HEK293 (cell line): ENCODE measurements at regions not wholly inside any gene's neighbourhood (a gene's known extent, or its start where the extent isn't known, plus 50 kb on each side); places are given as distances from the start of the nearest gene placed in this dataset.

ENCODE experiments used
- KLF10 ChIP-seq: fragments of 450-650 bp; IDR thresholded peaks from 2 replicates; pipeline ENCODE4 v1.5.1; 2018; ENCODE audit warnings: missing biosample characterization, mild to moderate bottlenecking, missing genetic modification characterization
- KLF8 ChIP-seq: fragments of 450-650 bp; formaldehyde crosslinking; IDR thresholded peaks from 2 replicates; pipeline ENCODE4 v1.5.1; 2016; ENCODE audit warnings: missing biosample characterization, missing genetic modification characterization
- MZF1 ChIP-seq: fragments of 450-650 bp; formaldehyde crosslinking; IDR thresholded peaks from 2 replicates; pipeline ENCODE4 v1.5.1; 2017; ENCODE audit warnings: missing biosample characterization, missing genetic modification characterization, borderline replicate concordance
- OSR2 ChIP-seq: fragments of 450-650 bp; formaldehyde crosslinking; IDR thresholded peaks from 2 replicates; pipeline ENCODE4 v1.5.1; 2016; ENCODE audit warnings: missing biosample characterization, missing genetic modification characterization
- SCRT2 ChIP-seq: fragments of 450-650 bp; formaldehyde crosslinking; IDR thresholded peaks from 2 replicates; pipeline ENCODE4 v1.5.1; 2016; ENCODE audit warnings: missing biosample characterization, missing genetic modification characterization
- SETDB1 ChIP-seq: IDR thresholded peaks from one replicate; pipeline ENCODE4 v1.6.1; 2017; ENCODE audit warnings: mild to moderate bottlenecking, low read length, moderate library complexity, mixed read lengths; ENCODE audit not compliant: insufficient read length
- SP2 ChIP-seq: fragments of 450-650 bp; formaldehyde crosslinking; IDR thresholded peaks from 2 replicates; pipeline ENCODE4 v1.5.1; 2016; ENCODE audit warnings: missing biosample characterization, missing genetic modification characterization
- YY1 ChIP-seq: fragments of 450-650 bp; formaldehyde crosslinking; IDR thresholded peaks from 2 replicates; pipeline ENCODE4 v1.5.1; 2018; ENCODE audit warnings: missing biosample characterization, missing genetic modification characterization
- ZEB2 ChIP-seq: fragments of 450-650 bp; formaldehyde crosslinking; IDR thresholded peaks from 2 replicates; pipeline ENCODE4 v1.5.1; 2016; ENCODE audit warnings: missing biosample characterization, missing genetic modification characterization
- ZFP3 ChIP-seq: fragments of 450-650 bp; formaldehyde crosslinking; IDR thresholded peaks from 2 replicates; pipeline ENCODE4 v1.5.1; 2016; ENCODE audit warnings: low read depth, missing biosample characterization, missing genetic modification characterization
- ZFP37 ChIP-seq: fragments of 450-650 bp; formaldehyde crosslinking; IDR thresholded peaks from 2 replicates; pipeline ENCODE4 v1.5.1; 2016; ENCODE audit warnings: missing biosample characterization, missing genetic modification characterization
- ZNF16 ChIP-seq: fragments of 450-650 bp; formaldehyde crosslinking; IDR thresholded peaks from 2 replicates; pipeline ENCODE4 v1.5.1; 2016; ENCODE audit warnings: low read depth, missing biosample characterization, missing genetic modification characterization
- ZNF23 ChIP-seq: fragments of 450-650 bp; formaldehyde crosslinking; IDR thresholded peaks from 2 replicates; pipeline ENCODE4 v1.5.1; 2016; ENCODE audit warnings: missing biosample characterization, missing genetic modification characterization, borderline replicate concordance
- ZNF335 ChIP-seq: fragments of 450-650 bp; formaldehyde crosslinking; conservative IDR thresholded peaks from 2 replicates; pipeline ENCODE4 v1.5.1; 2016; ENCODE audit warnings: missing biosample characterization, missing genetic modification characterization
- ZNF341 ChIP-seq: fragments of 450-650 bp; formaldehyde crosslinking; IDR thresholded peaks from 2 replicates; pipeline ENCODE4; 2016; ENCODE audit warnings: low read depth, missing biosample characterization, missing genetic modification characterization
- ZNF426 ChIP-seq: fragments of 450-650 bp; formaldehyde crosslinking; IDR thresholded peaks from 2 replicates; pipeline ENCODE4 v1.5.1; 2017; ENCODE audit warnings: missing biosample characterization, missing genetic modification characterization, mild to moderate bottlenecking, inconsistent platforms, moderate library complexity
- ZNF433 ChIP-seq: fragments of 450-650 bp; formaldehyde crosslinking; IDR thresholded peaks from 2 replicates; pipeline ENCODE4 v1.5.1; 2016; ENCODE audit warnings: missing biosample characterization, missing genetic modification characterization, low read depth
- ZNF555 ChIP-seq: fragments of 450-650 bp; formaldehyde crosslinking; conservative IDR thresholded peaks from 2 replicates; pipeline ENCODE4 v1.5.1; 2017; ENCODE audit warnings: missing biosample characterization, mild to moderate bottlenecking, missing genetic modification characterization, inconsistent platforms
- ZNF571 ChIP-seq: fragments of 450-650 bp; formaldehyde crosslinking; IDR thresholded peaks from 2 replicates; pipeline ENCODE4 v1.5.0; 2017; ENCODE audit warnings: missing biosample characterization, missing genetic modification characterization
- ZNF623 ChIP-seq: fragments of 450-650 bp; formaldehyde crosslinking; IDR thresholded peaks from 2 replicates; pipeline ENCODE4 v1.5.1; 2016; ENCODE audit warnings: missing biosample characterization, missing genetic modification characterization
- ZNF626 ChIP-seq: fragments of 450-650 bp; sonication (Bioruptor Pico); formaldehyde crosslinking; IDR thresholded peaks from 2 replicates; pipeline ENCODE4 v1.5.1; 2018; ENCODE audit warnings: missing biosample characterization, missing genetic modification characterization, inconsistent platforms
- ZNF664 ChIP-seq: fragments of 450-650 bp; formaldehyde crosslinking; IDR thresholded peaks from 2 replicates; pipeline ENCODE4 v1.5.1; 2016; ENCODE audit warnings: missing biosample characterization, missing genetic modification characterization
- ZNF785 ChIP-seq: fragments of 450-650 bp; formaldehyde crosslinking; IDR thresholded peaks from 2 replicates; pipeline ENCODE4 v1.5.1; 2016; ENCODE audit warnings: missing biosample characterization, missing genetic modification characterization
- ZNF792 ChIP-seq: fragments of 450-650 bp; formaldehyde crosslinking; IDR thresholded peaks from 2 replicates; pipeline ENCODE4 v1.5.1; 2016; ENCODE audit warnings: missing biosample characterization, missing genetic modification characterization
- ZSCAN16 ChIP-seq: fragments of 450-650 bp; formaldehyde crosslinking; IDR thresholded peaks from 2 replicates; pipeline ENCODE4 v1.5.1; 2016; ENCODE audit warnings: missing biosample characterization, missing genetic modification characterization
- TF ChIP-seq, protein P1 (sequence below): fragments of 450-650 bp; formaldehyde crosslinking; IDR thresholded peaks from 2 replicates; pipeline ENCODE4 v1.5.1; 2016; ENCODE audit warnings: missing biosample characterization, missing genetic modification characterization
- TF ChIP-seq, protein P2 (sequence below): fragments of 450-650 bp; formaldehyde crosslinking; IDR thresholded peaks from 2 replicates; pipeline ENCODE4 v1.5.1; 2016; ENCODE audit warnings: missing biosample characterization, missing genetic modification characterization
- TF ChIP-seq, protein P3 (sequence below): fragments of 450-650 bp; formaldehyde crosslinking; IDR thresholded peaks from 2 replicates; pipeline ENCODE4 v1.5.1; 2017; ENCODE audit warnings: missing biosample characterization, mild to moderate bottlenecking, missing genetic modification characterization, moderate library complexity
- TF ChIP-seq, protein P4 (sequence below): fragments of 450-650 bp; formaldehyde crosslinking; IDR thresholded peaks from 2 replicates; pipeline ENCODE4 v1.5.1; 2016; ENCODE audit warnings: missing biosample characterization, missing genetic modification characterization
- TF ChIP-seq, protein P5 (sequence below): fragments of 450-650 bp; formaldehyde crosslinking; IDR thresholded peaks from 2 replicates; pipeline ENCODE4 v1.5.1; 2016; ENCODE audit warnings: missing biosample characterization, missing genetic modification characterization

DNA sequence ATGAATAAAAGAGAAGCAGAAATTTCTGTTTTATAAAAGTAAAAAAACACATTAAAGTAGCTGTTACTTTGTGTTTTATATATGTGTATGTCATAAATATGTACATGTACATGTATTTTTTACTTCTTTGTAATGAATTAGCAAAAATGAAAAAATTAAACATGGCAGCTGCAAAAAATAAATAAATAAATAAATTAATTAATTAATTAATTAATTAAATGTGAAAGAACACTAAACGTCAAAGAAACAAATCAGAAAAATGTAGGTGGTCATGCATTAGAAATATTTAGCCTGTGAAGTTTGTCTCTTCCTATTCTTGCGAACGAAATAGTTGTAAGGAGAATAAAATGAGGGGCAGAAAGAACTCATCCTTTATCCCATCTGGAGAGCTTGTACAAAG lies 357.0 kb downstream of the ZIC4 start (continued):
- TF ChIP-seq, protein P1, sequence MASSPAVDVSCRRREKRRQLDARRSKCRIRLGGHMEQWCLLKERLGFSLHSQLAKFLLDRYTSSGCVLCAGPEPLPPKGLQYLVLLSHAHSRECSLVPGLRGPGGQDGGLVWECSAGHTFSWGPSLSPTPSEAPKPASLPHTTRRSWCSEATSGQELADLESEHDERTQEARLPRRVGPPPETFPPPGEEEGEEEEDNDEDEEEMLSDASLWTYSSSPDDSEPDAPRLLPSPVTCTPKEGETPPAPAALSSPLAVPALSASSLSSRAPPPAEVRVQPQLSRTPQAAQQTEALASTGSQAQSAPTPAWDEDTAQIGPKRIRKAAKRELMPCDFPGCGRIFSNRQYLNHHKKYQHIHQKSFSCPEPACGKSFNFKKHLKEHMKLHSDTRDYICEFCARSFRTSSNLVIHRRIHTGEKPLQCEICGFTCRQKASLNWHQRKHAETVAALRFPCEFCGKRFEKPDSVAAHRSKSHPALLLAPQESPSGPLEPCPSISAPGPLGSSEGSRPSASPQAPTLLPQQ (tag by site-specific recombination), result no peak
- TF ChIP-seq ZFP3 (tag by site-specific recombination) (no peak), ZNF335 (tag by site-specific recombination) (no peak), ZNF23 (tag by site-specific recombination) (no peak), MZF1 (tag by site-specific recombination) (no peak), ZNF555 (tag by site-specific recombination) (peak; percentile 53), KLF10 (no peak), ZNF16 (no peak), ZNF433 (tag by site-specific recombination) (no peak), KLF8 (tag by site-specific recombination) (no peak), SETDB1 (no peak), ZEB2 (no peak), ZNF664 (tag by site-specific recombination) (no peak), ZNF341 (tag by site-specific recombination) (no peak), ZNF426 (tag by site-specific recombination) (peak; percentile 51), OSR2 (tag by site-specific recombination) (no peak), ZFP37 (tag by site-specific recombination) (no peak), ZNF785 (tag by site-specific recombination) (no peak), ZNF792 (tag by site-specific recombination) (no peak), ZNF626 (tag by site-specific recombination) (no peak), ZSCAN16 (tag by site-specific recombination) (no peak), SP2 (tag by site-specific recombination) (no peak), ZNF571 (no peak), ZNF623 (tag by site-specific recombination) (0 out of 2 replicates have a peak, but pooled peaks have one; percentile 16), YY1 (tag by site-specific recombination) (no peak), SCRT2 (tag by site-specific recombination) (no peak)
- TF ChIP-seq, protein P2, sequence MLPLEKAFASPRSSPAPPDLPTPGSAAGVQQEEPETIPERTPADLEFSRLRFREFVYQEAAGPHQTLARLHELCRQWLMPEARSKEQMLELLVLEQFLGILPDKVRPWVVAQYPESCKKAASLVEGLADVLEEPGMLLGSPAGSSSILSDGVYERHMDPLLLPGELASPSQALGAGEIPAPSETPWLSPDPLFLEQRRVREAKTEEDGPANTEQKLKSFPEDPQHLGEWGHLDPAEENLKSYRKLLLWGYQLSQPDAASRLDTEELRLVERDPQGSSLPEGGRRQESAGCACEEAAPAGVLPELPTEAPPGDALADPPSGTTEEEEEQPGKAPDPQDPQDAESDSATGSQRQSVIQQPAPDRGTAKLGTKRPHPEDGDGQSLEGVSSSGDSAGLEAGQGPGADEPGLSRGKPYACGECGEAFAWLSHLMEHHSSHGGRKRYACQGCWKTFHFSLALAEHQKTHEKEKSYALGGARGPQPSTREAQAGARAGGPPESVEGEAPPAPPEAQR (tag by site-specific recombination), result no peak
- TF ChIP-seq, protein P3, sequence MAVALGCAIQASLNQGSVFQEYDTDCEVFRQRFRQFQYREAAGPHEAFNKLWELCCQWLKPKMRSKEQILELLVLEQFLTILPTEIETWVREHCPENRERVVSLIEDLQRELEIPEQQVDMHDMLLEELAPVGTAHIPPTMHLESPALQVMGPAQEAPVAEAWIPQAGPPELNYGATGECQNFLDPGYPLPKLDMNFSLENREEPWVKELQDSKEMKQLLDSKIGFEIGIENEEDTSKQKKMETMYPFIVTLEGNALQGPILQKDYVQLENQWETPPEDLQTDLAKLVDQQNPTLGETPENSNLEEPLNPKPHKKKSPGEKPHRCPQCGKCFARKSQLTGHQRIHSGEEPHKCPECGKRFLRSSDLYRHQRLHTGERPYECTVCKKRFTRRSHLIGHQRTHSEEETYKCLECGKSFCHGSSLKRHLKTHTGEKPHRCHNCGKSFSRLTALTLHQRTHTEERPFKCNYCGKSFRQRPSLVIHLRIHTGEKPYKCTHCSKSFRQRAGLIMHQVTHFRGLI (tag by site-specific recombination), result no peak
- TF ChIP-seq, protein P4, sequence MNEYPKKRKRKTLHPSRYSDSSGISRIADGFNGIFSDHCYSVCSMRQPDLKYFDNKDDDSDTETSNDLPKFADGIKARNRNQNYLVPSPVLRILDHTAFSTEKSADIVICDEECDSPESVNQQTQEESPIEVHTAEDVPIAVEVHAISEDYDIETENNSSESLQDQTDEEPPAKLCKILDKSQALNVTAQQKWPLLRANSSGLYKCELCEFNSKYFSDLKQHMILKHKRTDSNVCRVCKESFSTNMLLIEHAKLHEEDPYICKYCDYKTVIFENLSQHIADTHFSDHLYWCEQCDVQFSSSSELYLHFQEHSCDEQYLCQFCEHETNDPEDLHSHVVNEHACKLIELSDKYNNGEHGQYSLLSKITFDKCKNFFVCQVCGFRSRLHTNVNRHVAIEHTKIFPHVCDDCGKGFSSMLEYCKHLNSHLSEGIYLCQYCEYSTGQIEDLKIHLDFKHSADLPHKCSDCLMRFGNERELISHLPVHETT, result no peak
- TF ChIP-seq, protein P5, sequence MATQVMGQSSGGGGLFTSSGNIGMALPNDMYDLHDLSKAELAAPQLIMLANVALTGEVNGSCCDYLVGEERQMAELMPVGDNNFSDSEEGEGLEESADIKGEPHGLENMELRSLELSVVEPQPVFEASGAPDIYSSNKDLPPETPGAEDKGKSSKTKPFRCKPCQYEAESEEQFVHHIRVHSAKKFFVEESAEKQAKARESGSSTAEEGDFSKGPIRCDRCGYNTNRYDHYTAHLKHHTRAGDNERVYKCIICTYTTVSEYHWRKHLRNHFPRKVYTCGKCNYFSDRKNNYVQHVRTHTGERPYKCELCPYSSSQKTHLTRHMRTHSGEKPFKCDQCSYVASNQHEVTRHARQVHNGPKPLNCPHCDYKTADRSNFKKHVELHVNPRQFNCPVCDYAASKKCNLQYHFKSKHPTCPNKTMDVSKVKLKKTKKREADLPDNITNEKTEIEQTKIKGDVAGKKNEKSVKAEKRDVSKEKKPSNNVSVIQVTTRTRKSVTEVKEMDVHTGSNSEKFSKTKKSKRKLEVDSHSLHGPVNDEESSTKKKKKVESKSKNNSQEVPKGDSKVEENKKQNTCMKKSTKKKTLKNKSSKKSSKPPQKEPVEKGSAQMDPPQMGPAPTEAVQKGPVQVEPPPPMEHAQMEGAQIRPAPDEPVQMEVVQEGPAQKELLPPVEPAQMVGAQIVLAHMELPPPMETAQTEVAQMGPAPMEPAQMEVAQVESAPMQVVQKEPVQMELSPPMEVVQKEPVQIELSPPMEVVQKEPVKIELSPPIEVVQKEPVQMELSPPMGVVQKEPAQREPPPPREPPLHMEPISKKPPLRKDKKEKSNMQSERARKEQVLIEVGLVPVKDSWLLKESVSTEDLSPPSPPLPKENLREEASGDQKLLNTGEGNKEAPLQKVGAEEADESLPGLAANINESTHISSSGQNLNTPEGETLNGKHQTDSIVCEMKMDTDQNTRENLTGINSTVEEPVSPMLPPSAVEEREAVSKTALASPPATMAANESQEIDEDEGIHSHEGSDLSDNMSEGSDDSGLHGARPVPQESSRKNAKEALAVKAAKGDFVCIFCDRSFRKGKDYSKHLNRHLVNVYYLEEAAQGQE (tag by site-specific recombination), result peak; percentile 38; the same call in 1 of the 2 replicates
